ENCODE measurements at regions not wholly inside any gene's neighbourhood (a gene's known extent, or its start where the extent isn't known, plus 50 kb on each side); places are given as distances from the start of the nearest gene placed in this dataset.
"Not testable (repeated sequence)": the region's sequence is repeated elsewhere in the genome, so short reads cannot be mapped to it uniquely, and the experiment has no call there.

GRCh38 chr11:134667175-134667500, 255.1 kb upstream of the B3GAT1 start:
- DNase-seq (ENCODE audit: low read depth in 2 of 2), result no peak

GRCh38 chr11:134666273-134667174, 254.5 kb upstream of the B3GAT1 start:
- no peak for DNase-seq (ENCODE audit: low read depth in 2 of 2)

GRCh38 chr11:134665571-134666270, 253.7 kb upstream of the B3GAT1 start:
- no peak for DNase-seq (ENCODE audit: low read depth in 2 of 2)

GRCh38 chr11:134665188-134665535, 253.1 kb upstream of the B3GAT1 start:
- DNase-seq (ENCODE audit: low read depth in 2 of 2), result no peak

GRCh38 chr11:134664447-134665187, 252.6 kb upstream of the B3GAT1 start:
- DNase-seq (ENCODE audit: low read depth in 2 of 2), result no peak

GRCh38 chr11:134663506-134664313, 251.7 kb upstream of the B3GAT1 start:
- DNase-seq (ENCODE audit: low read depth in 2 of 2), result no peak

- DNase-seq (ENCODE audit: low read depth in 2 of 2), result no peak
These were observed 250.8 kb upstream of the B3GAT1 start for GRCh38 chr11:134662629-134663360.

- no peak for DNase-seq (ENCODE audit: low read depth in 2 of 2)
These were observed 249.6 kb upstream of the B3GAT1 start for GRCh38 chr11:134661660-134662059.

- DNase-seq (ENCODE audit: low read depth in 2 of 2), result no peak
These were observed 248.4 kb upstream of the B3GAT1 start for GRCh38 chr11:134660416-134660815.

- DNase-seq (ENCODE audit: low read depth in 2 of 2), result no peak
These were observed 247.8 kb upstream of the B3GAT1 start for GRCh38 chr11:134659882-134660281.

GRCh38 chr11:134658481-134659225, 246.6 kb upstream of the B3GAT1 start:
- DNase-seq (ENCODE audit: low read depth in 2 of 2), result no peak

- DNase-seq (ENCODE audit: low read depth in 2 of 2), result no peak
These were observed 245.6 kb upstream of the B3GAT1 start for GRCh38 chr11:134657631-134658030.

- no peak for DNase-seq (ENCODE audit: low read depth in 2 of 2)
These were observed 245.0 kb upstream of the B3GAT1 start for GRCh38 chr11:134656861-134657540.

- DNase-seq (ENCODE audit: low read depth in 2 of 2), result not testable (repeated sequence)
These were observed 244.2 kb upstream of the B3GAT1 start for GRCh38 chr11:134656086-134656840.

GRCh38 chr11:134655189-134655989, 243.3 kb upstream of the B3GAT1 start:
- DNase-seq (ENCODE audit: low read depth in 2 of 2), result no peak

- no peak for DNase-seq (ENCODE audit: low read depth in 2 of 2)
These were observed 242.3 kb upstream of the B3GAT1 start for GRCh38 chr11:134654161-134654915.

GRCh38 chr11:134652586-134653255, 240.7 kb upstream of the B3GAT1 start:
- no peak for DNase-seq (ENCODE audit: low read depth in 2 of 2)

Data from fibroblast of skin of left quadriceps (primary cell).